ENCODE measurements at regions not wholly inside any gene's neighbourhood (a gene's known extent, or its start where the extent isn't known, plus 50 kb on each side); places are given as distances from the start of the nearest gene placed in this dataset.

DNA sequence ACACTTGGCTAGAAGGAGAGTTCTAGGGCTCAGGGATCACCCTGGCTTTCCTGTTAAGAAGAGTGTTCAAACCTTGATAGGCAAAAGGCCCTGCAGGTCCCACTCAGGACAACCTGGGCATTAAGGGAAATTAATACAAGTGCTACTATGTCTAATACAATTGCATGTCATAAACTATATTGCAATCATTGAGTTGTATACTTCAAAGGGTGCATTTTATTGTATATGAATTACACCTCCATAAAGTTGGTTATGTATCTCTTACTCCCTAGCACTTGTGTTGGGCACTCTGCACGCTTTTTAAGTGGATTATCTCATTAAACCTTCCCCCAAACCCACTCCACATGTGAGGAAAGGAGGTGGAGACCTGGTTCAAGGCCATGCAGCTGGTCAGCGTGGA is 172.1 kb upstream of the GLI2 start:
- peaks cover 50% of the 10 kb centered on the region for H3K4me1 ChIP-seq
- no peak for DNase-seq
- TF ChIP-seq, protein P1, sequence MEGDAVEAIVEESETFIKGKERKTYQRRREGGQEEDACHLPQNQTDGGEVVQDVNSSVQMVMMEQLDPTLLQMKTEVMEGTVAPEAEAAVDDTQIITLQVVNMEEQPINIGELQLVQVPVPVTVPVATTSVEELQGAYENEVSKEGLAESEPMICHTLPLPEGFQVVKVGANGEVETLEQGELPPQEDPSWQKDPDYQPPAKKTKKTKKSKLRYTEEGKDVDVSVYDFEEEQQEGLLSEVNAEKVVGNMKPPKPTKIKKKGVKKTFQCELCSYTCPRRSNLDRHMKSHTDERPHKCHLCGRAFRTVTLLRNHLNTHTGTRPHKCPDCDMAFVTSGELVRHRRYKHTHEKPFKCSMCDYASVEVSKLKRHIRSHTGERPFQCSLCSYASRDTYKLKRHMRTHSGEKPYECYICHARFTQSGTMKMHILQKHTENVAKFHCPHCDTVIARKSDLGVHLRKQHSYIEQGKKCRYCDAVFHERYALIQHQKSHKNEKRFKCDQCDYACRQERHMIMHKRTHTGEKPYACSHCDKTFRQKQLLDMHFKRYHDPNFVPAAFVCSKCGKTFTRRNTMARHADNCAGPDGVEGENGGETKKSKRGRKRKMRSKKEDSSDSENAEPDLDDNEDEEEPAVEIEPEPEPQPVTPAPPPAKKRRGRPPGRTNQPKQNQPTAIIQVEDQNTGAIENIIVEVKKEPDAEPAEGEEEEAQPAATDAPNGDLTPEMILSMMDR (IDR thresholded peaks at IDR 0.05; ENCODE audit: borderline replicate concordance), result no peak
- H3K27me3 ChIP-seq (ENCODE audit: low read depth), result no peaks in the 10 kb centered on the region
- H3K36me3 ChIP-seq, result no peaks in the 10 kb centered on the region
- H3K9me3 ChIP-seq (replicated peaks), result no peaks in the 10 kb centered on the region
- intact Hi-C loops (cut with micrococcal nuclease), result no loop called here
- H3K4me3 ChIP-seq, result no peak overlapping the region
- H3K27ac ChIP-seq (replicated peaks), result no peak overlapping the region

DNA sequence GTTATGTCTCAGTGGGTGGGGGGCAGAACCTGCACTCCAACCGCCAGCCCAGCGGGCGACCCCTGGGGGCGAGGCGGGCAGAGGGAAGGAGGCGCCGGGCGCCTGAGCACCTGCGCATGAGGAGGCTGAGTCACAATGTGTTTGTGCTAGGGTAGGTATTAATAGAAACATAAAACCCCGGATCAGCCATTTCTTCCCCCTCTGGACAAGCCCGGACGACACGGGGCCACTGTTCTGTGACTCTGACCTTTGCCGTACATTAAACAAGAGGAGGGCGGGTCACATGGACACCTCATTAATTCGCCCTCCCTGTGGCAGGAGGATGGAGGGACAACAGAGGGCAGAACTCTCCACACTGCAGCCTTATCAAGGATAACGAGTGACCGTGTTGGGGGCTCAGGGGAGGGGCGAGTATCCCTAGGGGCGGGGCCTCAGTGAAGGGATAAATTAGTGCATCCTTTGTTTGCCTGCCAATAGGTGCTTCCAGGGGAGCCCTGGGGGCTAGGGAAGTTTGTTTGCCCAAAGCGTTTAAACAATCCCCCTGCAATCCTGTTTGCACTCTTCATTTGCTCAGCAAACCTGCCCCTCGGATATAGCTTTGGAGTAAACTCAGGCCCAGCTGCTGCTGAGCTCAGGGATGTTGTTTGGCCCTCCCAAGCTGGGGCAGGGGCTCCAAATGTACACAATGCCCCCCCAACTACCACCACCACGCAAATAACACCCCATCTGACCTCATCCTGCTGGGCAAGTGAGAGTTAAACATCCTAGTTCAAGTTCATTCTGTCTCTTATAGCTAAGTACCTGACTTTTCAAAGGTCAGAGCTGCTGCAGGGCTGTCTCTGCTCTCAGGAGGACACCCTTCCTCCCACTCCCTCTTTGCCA is 171.2 kb upstream of the GLI2 start:
- no peak overlapping the region for H3K4me3 ChIP-seq
- DNase-seq, result no peak
- H3K27me3 ChIP-seq (ENCODE audit: low read depth), result no peaks in the 10 kb centered on the region
- intact Hi-C loops (cut with micrococcal nuclease), result no loop called here
- H3K4me1 ChIP-seq, result peaks cover 53% of the 10 kb centered on the region
- H3K36me3 ChIP-seq, result no peaks in the 10 kb centered on the region
- H3K27ac ChIP-seq (replicated peaks), result peak overlapping the region; percentile 87
- no peaks in the 10 kb centered on the region for H3K9me3 ChIP-seq (replicated peaks)
- TF ChIP-seq, protein P1 (IDR thresholded peaks at IDR 0.05; ENCODE audit: borderline replicate concordance), result no peak

DNA sequence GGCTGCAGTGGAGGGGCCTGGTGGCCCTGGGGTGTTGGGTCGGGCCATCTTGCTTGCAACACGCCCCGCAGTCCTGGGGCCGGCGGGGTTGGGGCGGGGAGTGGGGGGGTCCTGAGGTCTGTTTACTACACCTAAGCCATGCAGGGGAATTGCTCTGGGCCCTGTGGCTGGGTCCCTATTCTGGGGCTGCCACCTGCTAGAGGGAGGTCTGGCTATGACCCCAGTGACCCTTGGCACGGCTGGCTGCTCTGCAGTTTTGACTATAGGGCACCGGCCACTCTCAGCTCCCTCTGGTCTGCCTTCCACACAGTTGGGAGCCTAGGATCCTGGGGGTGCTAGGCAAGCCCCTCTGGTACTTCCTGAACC is 170.6 kb upstream of the GLI2 start:
- TF ChIP-seq, protein P1 (IDR thresholded peaks at IDR 0.05; ENCODE audit: borderline replicate concordance), result no peak
- H3K4me3 ChIP-seq, result no peak overlapping the region
- peaks cover 53% of the 10 kb centered on the region for H3K4me1 ChIP-seq
- intact Hi-C loops (cut with micrococcal nuclease), result no loop called here
- H3K27me3 ChIP-seq (ENCODE audit: low read depth), result no peaks in the 10 kb centered on the region
- no peak for DNase-seq
- no peaks in the 10 kb centered on the region for H3K9me3 ChIP-seq (replicated peaks)
- H3K36me3 ChIP-seq, result no peaks in the 10 kb centered on the region
- H3K27ac ChIP-seq (replicated peaks), result peak overlapping the region; percentile 87

DNA sequence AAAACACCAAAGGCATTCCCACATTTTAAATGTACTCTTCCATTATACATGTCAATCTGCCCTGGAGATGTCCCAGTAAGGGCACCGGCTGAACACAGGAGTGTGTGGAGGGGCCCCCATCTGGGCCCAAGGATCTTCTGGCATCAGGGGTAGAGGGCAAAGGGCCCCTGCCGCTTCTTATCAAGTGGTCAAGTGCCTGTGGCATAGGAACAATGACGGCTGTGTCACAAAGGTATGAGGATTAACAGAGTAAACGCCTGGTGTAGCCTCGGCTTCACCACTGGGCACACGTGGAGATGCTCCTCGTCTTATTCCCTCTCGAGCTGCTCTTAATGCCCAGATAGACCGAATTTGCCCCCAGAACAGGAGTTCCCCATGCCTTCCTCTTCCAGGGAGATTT is 169.7 kb upstream of the GLI2 start:
- H3K36me3 ChIP-seq, result no peaks in the 10 kb centered on the region
- intact Hi-C loops (cut with micrococcal nuclease), result no loop called here
- peak overlapping the region; percentile 87 for H3K27ac ChIP-seq (replicated peaks)
- TF ChIP-seq, protein P1 (IDR thresholded peaks at IDR 0.05; ENCODE audit: borderline replicate concordance), result no peak
- H3K9me3 ChIP-seq (replicated peaks), result no peaks in the 10 kb centered on the region
- DNase-seq, result no peak
- no peaks in the 10 kb centered on the region for H3K27me3 ChIP-seq (ENCODE audit: low read depth)
- no peak overlapping the region for H3K4me3 ChIP-seq
- H3K4me1 ChIP-seq, result peaks cover 53% of the 10 kb centered on the region

DNA sequence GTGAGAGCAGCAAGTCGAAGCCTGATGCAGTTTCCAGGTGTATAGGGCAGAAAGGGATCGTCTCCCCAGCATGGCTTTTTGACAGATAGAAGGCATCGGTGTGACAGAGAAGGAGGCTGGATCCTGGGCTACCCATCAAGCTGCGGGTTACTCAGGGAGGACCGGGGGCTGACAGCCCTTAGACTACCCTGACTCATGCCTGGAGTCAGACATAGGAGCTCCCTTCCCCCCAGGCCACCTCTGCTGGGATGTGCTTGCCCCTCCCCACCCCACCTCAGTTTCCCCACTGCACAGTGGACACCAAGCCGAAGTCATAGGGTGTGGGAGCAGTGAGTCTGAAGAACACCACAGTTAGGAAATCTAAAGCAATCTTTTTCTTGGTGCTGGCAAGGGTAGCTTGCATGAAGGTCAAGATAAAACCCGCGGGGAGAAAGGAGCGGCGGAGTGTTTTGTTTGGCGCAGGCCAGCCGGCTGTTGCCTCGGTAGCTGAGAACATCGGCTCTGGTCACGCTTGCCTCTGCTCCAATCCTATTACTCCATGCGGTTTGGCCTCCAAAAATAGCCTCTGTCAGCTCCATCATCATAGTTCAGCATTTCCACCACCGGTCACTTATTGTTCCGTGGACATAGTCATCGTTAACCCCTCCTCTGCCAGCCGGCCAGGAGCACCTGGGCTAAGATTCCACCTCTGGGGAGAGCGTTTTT is 169.2 kb upstream of the GLI2 start:
- DNase-seq, result peak; percentile 86
- Histone ChIP-seq H3K4me1 (peaks cover 53% of the 10 kb centered on the region), H3K36me3 (no peaks in the 10 kb centered on the region), H3K4me3 (peak overlapping the region; percentile 26), H3K27ac (replicated peaks) (peak overlapping the region; percentile 87), H3K27me3 (ENCODE audit: low read depth) (no peaks in the 10 kb centered on the region), H3K9me3 (replicated peaks) (no peaks in the 10 kb centered on the region)
- TF ChIP-seq, protein P1 (IDR thresholded peaks at IDR 0.05; ENCODE audit: borderline replicate concordance), result no peak
- intact Hi-C loops (cut with micrococcal nuclease), result no loop called here

Measured in left ventricle myocardium inferior (tissue), 1 donor.